Activated CD4-positive, alpha-beta T cell treated with anti-CD3 and anti-CD28 coated beads, Interleukin-2, amount 10 ng/mL, durations not matched to agents 7 days and 5 days (primary cell): ENCODE measurements at regions not wholly inside any gene's neighbourhood (a gene's known extent, or its start where the extent isn't known, plus 50 kb on each side); places are given as distances from the start of the nearest gene placed in this dataset.

Source experiments
- CTCF ChIA-PET: fragments of 350-600 bp; sonication (Branson Sonifier 250); formaldehyde crosslinking; loops from one replicate; lab custom pipeline; 2021; ENCODE audit warnings: antibody characterized with exemption; lab: Charles Lee
- POLR2A ChIA-PET: fragments of 350-600 bp; sonication (Branson Sonifier 250); formaldehyde crosslinking; loops from one replicate; lab custom pipeline; 2021; ENCODE audit warnings: antibody characterized with exemption; lab: Charles Lee
- DNase-seq: peaks from one replicate; pipeline ENCODE4 v3.0.0-alpha.2; 2020
- H3K27ac Mint-ChIP-seq: one replicate; pipeline ENCODE4 v1.8.0; 2021; ENCODE audit warnings: mild to moderate bottlenecking, moderate library complexity, mixed read lengths
- H3K27me3 Mint-ChIP-seq: one replicate; pipeline ENCODE4 v1.8.0; 2021; ENCODE audit warnings: mixed read lengths
- H3K36me3 Mint-ChIP-seq: one replicate; pipeline ENCODE4 v1.8.0; 2021; ENCODE audit warnings: low read depth, mixed read lengths
- H3K4me1 Mint-ChIP-seq: one replicate; pipeline ENCODE4 v1.8.0; 2021; ENCODE audit warnings: mixed read lengths
- H3K4me3 Mint-ChIP-seq: one replicate; pipeline ENCODE4 v1.8.0; 2021; ENCODE audit warnings: mild to moderate bottlenecking, moderate library complexity, mixed read lengths
- H3K9me3 Mint-ChIP-seq: one replicate; pipeline ENCODE4 v1.8.0; 2021; ENCODE audit warnings: mixed read lengths

GRCh38 chr13:111443981-111444380, 123.5 kb downstream of the TEX29 start:
- CTCF ChIA-PET: interaction anchor here (0.6 kb wide), 1 partner anchor 75 kb away, joined by 3 read pairs; no protein-coding TSS in a partner anchor
- no peaks in the 10 kb centered on the region for H3K36me3 Mint-ChIP-seq
- H3K27me3 Mint-ChIP-seq: peaks cover 8% of the 10 kb centered on the region
- no peak overlapping the region for H3K4me3 Mint-ChIP-seq
- POLR2A ChIA-PET: interaction anchor here (0.6 kb wide), 1 partner anchor 715 kb away, joined by 3 read pairs; no protein-coding TSS in a partner anchor
- DNase-seq: no peak
- H3K9me3 Mint-ChIP-seq: peaks cover 3% of the 10 kb centered on the region
- peaks cover 4% of the 10 kb centered on the region for H3K4me1 Mint-ChIP-seq
- no peak overlapping the region for H3K27ac Mint-ChIP-seq

DNA sequence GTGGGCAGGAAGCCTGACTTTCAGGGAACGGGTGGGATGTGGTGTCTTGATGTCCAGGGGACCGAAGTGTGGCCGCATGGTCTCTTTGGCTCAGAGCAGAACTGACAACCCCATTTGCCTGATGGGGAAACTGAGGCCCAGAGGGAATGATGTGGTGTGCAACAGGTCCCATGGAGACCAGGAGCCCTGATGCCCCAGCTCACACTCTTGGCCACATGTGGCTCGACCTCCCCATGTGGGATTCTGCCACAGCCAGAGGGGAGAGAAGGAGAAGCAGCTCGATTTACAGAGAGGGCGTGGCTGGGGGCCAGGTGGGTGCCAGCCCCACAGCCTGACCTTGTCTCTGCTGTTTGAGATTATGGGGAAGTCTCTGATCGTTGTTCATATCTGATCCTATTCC, 128.1 kb downstream of the TEX29 start:
- Mint-ChIP-seq H3K36me3 (no peaks in the 10 kb centered on the region), H3K4me1 (peaks cover 4% of the 10 kb centered on the region), H3K27ac (no peak overlapping the region), H3K27me3 (peaks cover 10% of the 10 kb centered on the region), H3K9me3 (peaks cover 3% of the 10 kb centered on the region), H3K4me3 (no peak overlapping the region)
- CTCF ChIA-PET: no interaction called here
- POLR2A ChIA-PET: no interaction called here
- DNase-seq: no peak

- ChIA-PET CTCF (no interaction called here), POLR2A (no interaction called here)
- H3K4me3 Mint-ChIP-seq: no peak overlapping the region
- H3K4me1 Mint-ChIP-seq: peaks cover 4% of the 10 kb centered on the region
- H3K36me3 Mint-ChIP-seq: no peaks in the 10 kb centered on the region
- no peak for DNase-seq
- H3K27me3 Mint-ChIP-seq: peaks cover 10% of the 10 kb centered on the region
- no peak overlapping the region for H3K27ac Mint-ChIP-seq
- peaks cover 3% of the 10 kb centered on the region for H3K9me3 Mint-ChIP-seq
Observed at GRCh38 chr13:111449041-111449440, 128.6 kb downstream of the TEX29 start.

DNA sequence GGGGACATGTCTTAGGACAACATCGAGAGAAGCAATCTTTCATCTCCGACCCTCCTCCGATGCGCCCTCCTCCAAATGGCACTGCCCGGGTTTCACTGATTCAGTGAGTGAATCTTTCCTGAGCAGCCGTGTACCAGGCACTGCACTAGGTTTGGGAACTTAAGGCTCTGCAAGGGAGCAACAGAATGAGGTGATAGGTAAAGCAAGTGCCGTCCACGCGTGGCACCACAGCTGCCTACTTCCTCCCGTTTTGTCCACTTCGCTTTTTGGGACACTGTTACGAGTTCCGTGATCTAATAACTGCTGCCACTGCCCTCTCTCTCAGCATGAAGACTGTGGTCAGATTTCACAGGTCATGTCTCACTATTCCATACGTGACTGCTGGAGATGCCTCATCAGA, 131.0 kb downstream of the TEX29 start:
- Mint-ChIP-seq H3K27ac (no peak overlapping the region), H3K4me3 (no peak overlapping the region), H3K36me3 (no peaks in the 10 kb centered on the region), H3K4me1 (peaks cover 4% of the 10 kb centered on the region), H3K9me3 (peaks cover 3% of the 10 kb centered on the region), H3K27me3 (peaks cover 6% of the 10 kb centered on the region)
- DNase-seq: no peak
- CTCF ChIA-PET: no interaction called here
- POLR2A ChIA-PET: no interaction called here

- no peaks in the 10 kb centered on the region for H3K9me3 Mint-ChIP-seq
Observed at GRCh38 chr13:111456452-111457230, 136.2 kb downstream of the TEX29 start.

GRCh38 chr13:111458001-111458531, 137.6 kb downstream of the TEX29 start:
- ChIA-PET POLR2A (no interaction called here), CTCF (no interaction called here)
- peaks cover 2% of the 10 kb centered on the region for H3K27me3 Mint-ChIP-seq
- no peak overlapping the region for H3K27ac Mint-ChIP-seq
- H3K9me3 Mint-ChIP-seq: no peaks in the 10 kb centered on the region
- no peak for DNase-seq
- H3K4me1 Mint-ChIP-seq: no peaks in the 10 kb centered on the region
- no peaks in the 10 kb centered on the region for H3K36me3 Mint-ChIP-seq
- no peak overlapping the region for H3K4me3 Mint-ChIP-seq

More at GRCh38 chr13:111456452-111457230, 136.2 kb downstream of the TEX29 start:
- ChIA-PET POLR2A (no interaction called here), CTCF (no interaction called here)
- no peak overlapping the region for H3K4me3 Mint-ChIP-seq
- no peaks in the 10 kb centered on the region for H3K36me3 Mint-ChIP-seq
- no peak for DNase-seq
- H3K4me1 Mint-ChIP-seq: no peaks in the 10 kb centered on the region
- H3K27ac Mint-ChIP-seq: no peak overlapping the region
- H3K27me3 Mint-ChIP-seq: peaks cover 2% of the 10 kb centered on the region

- Mint-ChIP-seq H3K9me3 (no peaks in the 10 kb centered on the region), H3K27ac (no peak overlapping the region), H3K4me1 (no peaks in the 10 kb centered on the region), H3K36me3 (no peaks in the 10 kb centered on the region), H3K27me3 (peaks cover 6% of the 10 kb centered on the region), H3K4me3 (no peak overlapping the region)
- DNase-seq: no peak
- POLR2A ChIA-PET: no interaction called here
- CTCF ChIA-PET: interaction anchor here (0.6 kb wide), 1 partner anchor 173 kb away, joined by 4 read pairs; no protein-coding TSS in a partner anchor
Observed at GRCh38 chr13:111458739-111459138, 138.3 kb downstream of the TEX29 start.

DNA sequence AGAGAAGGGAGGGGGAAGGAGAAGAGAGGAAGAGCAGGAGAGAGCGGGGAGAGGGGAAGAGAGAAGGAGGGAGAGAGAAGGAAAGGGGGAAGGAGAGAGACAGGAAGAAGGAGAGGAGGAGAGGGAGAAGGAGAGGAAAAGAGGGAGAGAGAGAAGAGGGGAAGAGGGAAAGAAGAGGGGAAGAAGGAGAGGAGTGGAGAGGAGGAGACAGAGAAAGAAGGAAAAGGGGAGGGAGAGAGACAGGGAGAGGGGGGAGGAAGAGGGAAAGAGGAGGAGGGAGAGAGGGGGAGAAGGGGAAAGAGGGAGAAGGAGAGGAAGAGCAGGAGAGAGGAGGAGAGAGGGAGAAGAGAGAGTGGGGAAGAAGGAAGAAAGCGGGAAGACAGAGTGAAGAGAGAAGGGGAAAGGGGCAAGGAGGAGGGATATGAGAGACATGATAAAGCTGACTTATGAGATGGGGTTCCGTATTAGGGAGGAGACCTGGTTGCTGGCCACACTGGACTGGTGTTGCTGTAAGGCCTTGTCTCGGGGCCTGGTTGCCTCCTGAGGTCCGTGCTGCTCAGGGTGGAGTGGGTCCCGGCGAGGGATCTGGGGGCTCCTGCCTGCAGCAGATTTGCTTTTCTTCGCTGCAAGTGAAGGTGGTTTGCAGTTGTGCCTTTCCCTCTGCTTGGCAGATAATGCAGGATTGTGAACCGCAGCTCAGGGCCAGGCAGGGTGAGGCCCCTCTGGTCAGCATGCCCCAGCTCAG, 139.5 kb downstream of the TEX29 start:
- H3K4me1 Mint-ChIP-seq: no peaks in the 10 kb centered on the region
- DNase-seq: no peak
- ChIA-PET CTCF (no interaction called here), POLR2A (no interaction called here)
- peaks cover 11% of the 10 kb centered on the region for H3K27me3 Mint-ChIP-seq
- H3K36me3 Mint-ChIP-seq: no peaks in the 10 kb centered on the region
- H3K27ac Mint-ChIP-seq: no peak overlapping the region
- H3K9me3 Mint-ChIP-seq: no peaks in the 10 kb centered on the region
- H3K4me3 Mint-ChIP-seq: no peak overlapping the region

DNA sequence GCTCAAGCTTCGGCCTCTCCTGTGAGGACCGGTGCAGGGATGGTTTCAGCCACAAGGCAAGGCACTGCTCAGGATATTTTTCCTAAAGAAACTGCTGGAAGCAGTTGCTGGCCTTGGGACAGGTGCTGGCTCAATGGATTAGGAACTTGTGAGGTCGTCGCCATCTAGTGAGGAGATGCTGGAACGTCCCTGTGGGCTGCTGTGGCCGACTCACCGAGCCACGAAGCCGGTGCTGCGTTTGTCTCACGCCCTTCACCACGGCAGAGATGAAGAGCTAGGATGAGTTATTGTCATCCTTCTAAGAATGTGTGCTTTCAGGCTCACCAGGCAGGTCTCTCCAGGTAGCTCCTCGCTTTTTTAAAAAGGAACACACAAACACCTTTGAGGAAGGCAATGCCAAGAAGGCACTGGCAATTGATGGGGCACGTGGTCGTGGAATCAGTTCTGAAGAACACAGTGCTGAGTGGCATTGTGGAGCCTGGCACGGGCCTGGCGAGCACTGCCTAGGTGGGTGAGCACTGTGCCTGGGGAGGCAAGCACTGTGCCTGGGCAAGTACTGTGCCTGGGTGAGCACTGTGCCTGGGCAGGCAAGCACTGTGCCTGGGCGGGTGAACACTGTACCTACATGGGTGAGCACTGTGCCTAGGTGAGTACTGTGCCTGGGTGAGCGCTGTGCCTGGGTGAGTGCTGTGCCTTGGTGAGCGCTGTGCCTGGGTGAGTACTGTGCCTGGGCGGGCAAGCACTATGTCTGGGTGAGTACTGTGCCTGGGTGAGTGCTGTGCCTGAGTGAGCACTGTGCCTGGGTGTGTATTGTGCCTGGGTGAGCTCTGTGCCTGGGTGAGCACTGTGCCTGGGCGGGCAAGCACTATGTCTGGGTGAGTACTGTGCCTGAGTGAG, 140.4 kb downstream of the TEX29 start:
- H3K4me3 Mint-ChIP-seq: no peak overlapping the region
- DNase-seq: no peak
- no peaks in the 10 kb centered on the region for H3K9me3 Mint-ChIP-seq
- ChIA-PET CTCF (no interaction called here), POLR2A (no interaction called here)
- H3K36me3 Mint-ChIP-seq: no peaks in the 10 kb centered on the region
- no peaks in the 10 kb centered on the region for H3K4me1 Mint-ChIP-seq
- peaks cover 13% of the 10 kb centered on the region for H3K27me3 Mint-ChIP-seq
- H3K27ac Mint-ChIP-seq: no peak overlapping the region

GRCh38 chr13:111461445-111462149, 141.2 kb downstream of the TEX29 start:
- H3K4me3 Mint-ChIP-seq: no peak overlapping the region
- H3K27me3 Mint-ChIP-seq: peaks cover 19% of the 10 kb centered on the region
- H3K9me3 Mint-ChIP-seq: no peaks in the 10 kb centered on the region
- ChIA-PET POLR2A (no interaction called here), CTCF (no interaction called here)
- H3K27ac Mint-ChIP-seq: no peak overlapping the region
- no peaks in the 10 kb centered on the region for H3K36me3 Mint-ChIP-seq
- no peaks in the 10 kb centered on the region for H3K4me1 Mint-ChIP-seq
- DNase-seq: no peak

DNA sequence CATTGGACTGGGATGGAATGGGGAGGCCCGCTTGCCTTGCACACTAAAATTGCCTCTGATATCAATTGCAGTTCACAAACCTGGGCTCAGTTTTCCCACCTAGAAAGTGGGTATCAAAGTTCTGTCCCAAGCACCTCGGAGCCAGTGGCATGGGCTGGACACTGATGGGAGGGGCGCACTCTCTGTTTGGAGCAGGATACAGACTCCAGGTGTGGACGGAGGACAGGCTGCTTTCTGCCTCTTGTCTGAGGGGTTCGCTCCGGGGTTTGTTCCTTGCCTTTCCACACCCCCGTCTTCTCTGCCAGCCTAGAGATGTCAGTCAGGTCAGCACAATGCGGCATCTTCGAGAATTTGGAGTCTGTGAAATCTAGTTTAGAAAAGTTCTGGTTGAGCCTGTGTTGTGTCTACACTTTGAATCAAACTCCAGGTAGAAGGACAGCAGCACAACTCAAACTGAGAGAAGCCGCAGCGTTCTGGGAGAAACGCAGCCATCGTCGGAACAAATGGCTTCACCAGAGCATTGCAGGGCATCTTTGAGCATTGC, 141.9 kb downstream of the TEX29 start:
- H3K4me1 Mint-ChIP-seq: no peaks in the 10 kb centered on the region
- DNase-seq: no peak
- no peak overlapping the region for H3K4me3 Mint-ChIP-seq
- no peak overlapping the region for H3K27ac Mint-ChIP-seq
- CTCF ChIA-PET: interaction anchor here (1.3 kb wide), 1 partner anchor 33 kb away, joined by 3 read pairs; no protein-coding TSS in a partner anchor
- peaks cover 23% of the 10 kb centered on the region for H3K27me3 Mint-ChIP-seq
- H3K9me3 Mint-ChIP-seq: no peaks in the 10 kb centered on the region
- POLR2A ChIA-PET: no interaction called here
- no peaks in the 10 kb centered on the region for H3K36me3 Mint-ChIP-seq

DNA sequence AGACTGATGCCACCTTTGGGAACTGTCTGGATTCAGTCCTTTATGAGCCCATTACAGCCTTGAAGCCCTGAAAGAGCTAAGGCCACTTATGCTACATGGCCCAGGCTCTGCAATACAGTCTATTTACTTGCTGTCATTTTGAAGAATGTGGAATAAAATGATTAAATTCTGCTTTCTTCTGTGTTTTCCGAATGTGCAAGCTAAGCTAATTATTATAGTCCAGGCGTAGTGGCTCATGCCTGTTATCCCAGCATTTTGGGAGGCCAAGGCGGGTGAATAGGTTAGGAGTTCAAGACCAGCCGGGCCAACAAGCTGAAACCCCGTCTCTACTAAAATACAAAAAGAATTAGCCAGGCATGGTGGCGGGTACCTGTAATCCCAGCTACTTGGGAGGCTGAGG, 142.5 kb downstream of the TEX29 start:
- Mint-ChIP-seq H3K27me3 (peaks cover 23% of the 10 kb centered on the region), H3K9me3 (no peaks in the 10 kb centered on the region), H3K27ac (no peak overlapping the region), H3K4me3 (no peak overlapping the region), H3K36me3 (no peaks in the 10 kb centered on the region), H3K4me1 (no peaks in the 10 kb centered on the region)
- no peak for DNase-seq
- POLR2A ChIA-PET: no interaction called here
- CTCF ChIA-PET: interaction anchor here (0.6 to 1.3 kb wide), 2 partner anchors 34 to 1009 kb away, joined by 3 read pairs; no protein-coding TSS in a partner anchor
